Left lung (tissue), 4 donors: ENCODE measurements at regions not wholly inside any gene's neighbourhood (a gene's known extent, or its start where the extent isn't known, plus 50 kb on each side); places are given as distances from the start of the nearest gene placed in this dataset.

Experiments used
- ATAC-seq: fragments of 200-7000 bp; cut with Tn5 transposase; one replicate; pipeline ENCODE4 v1.9.1; 2020; ENCODE audit warnings: moderate library complexity
- DNase-seq, 4 donors: peaks; one replicate each; pipeline ENCODE4 v3.0.0-alpha.2; 2013 to 2020
- H3K27ac ChIP-seq, 2 donors: fragments of 200-600 bp; sonication (generic) in 1 of 2; one replicate each; pipeline versions ENCODE4 v1.5.0 to v1.8.0; 2020 to 2021
- H3K27me3 ChIP-seq, 2 donors: fragments of 200-600 bp; sonication (generic) in 1 of 2; one replicate each; pipeline versions ENCODE4 v1.5.0 to v1.8.0; 2020 to 2021
- H3K36me3 ChIP-seq, 2 donors: fragments of 200-600 bp; sonication (generic) in 1 of 2; one replicate each; pipeline versions ENCODE4 v1.5.0 to v1.8.0; 2020 to 2021
- H3K4me1 ChIP-seq, 2 donors: fragments of 200-600 bp; one replicate each; pipeline ENCODE4 v1.8.0; 2021
- H3K4me3 ChIP-seq, 2 donors: fragments of 200-600 bp; sonication (generic) in 1 of 2; one replicate each; pipeline versions ENCODE4 v1.5.0 to v1.8.0; 2020 to 2021; ENCODE audit warnings: mild to moderate bottlenecking in 1 of 2
- H3K9me3 ChIP-seq, 2 donors: fragments of 200-600 bp; sonication (generic) in 1 of 2; one replicate each; pipeline versions ENCODE4 v1.5.0 to v1.8.0; 2020 to 2021
- CTCF ChIP-seq, 2 donors: fragments of 200-600 bp; sonication (generic) in 1 of 2; IDR thresholded peaks; one replicate each; pipeline versions ENCODE4 v1.5.0 to v1.8.0; 2021; ENCODE audit warnings: antibody characterized with exemption in 2 of 2
- intact Hi-C, 2 donors: fragments of 100-400 bp; cut with DNase I; formaldehyde crosslinking; loops; one replicate each; pipeline versions ENCODE4 v1.11.2 to v1.14.2; 2022
- donor health status: DM: no; HTN: yes; CAD: no.
- donor health status: DM: no; HTN: no; CAD: no.

- H3K27me3 ChIP-seq: no peaks in the 10 kb centered on the region
- no peak for TF ChIP-seq CTCF (IDR thresholded peaks at IDR 0.05)
- H3K36me3 ChIP-seq: no peaks in the 10 kb centered on the region
- intact Hi-C loops: no loop called here
- no peaks in the 10 kb centered on the region for H3K9me3 ChIP-seq
- DNase-seq (no peak), ATAC-seq (no peak)
- H3K4me3 ChIP-seq: no peak overlapping the region
- H3K4me1 ChIP-seq: no peaks in the 10 kb centered on the region
- no peak overlapping the region for H3K27ac ChIP-seq
Observed at GRCh38 chr13:22422712-22423111, 751.8 kb downstream of the FGF9 start.

- intact Hi-C loops: no loop called here
- no peak for ATAC-seq
- TF ChIP-seq CTCF (IDR thresholded peaks at IDR 0.05): no peak
Observed at GRCh38 chr13:22423261-22423660, 752.4 kb downstream of the FGF9 start.

GRCh38 chr13:22425087-22425486 is 754.2 kb downstream of the FGF9 start:
- no peaks in the 10 kb centered on the region for H3K27me3 ChIP-seq
- TF ChIP-seq CTCF (IDR thresholded peaks at IDR 0.05): no peak
- H3K36me3 ChIP-seq: no peaks in the 10 kb centered on the region
- H3K9me3 ChIP-seq: peaks cover 0 to 5% of the 10 kb centered on the region in 2 donors
- ATAC-seq (no peak), DNase-seq (no peak)
- no peak overlapping the region for H3K27ac ChIP-seq
- intact Hi-C loops: no loop called here
- no peaks in the 10 kb centered on the region for H3K4me1 ChIP-seq
- no peak overlapping the region for H3K4me3 ChIP-seq

More at GRCh38 chr13:22423261-22423660, 752.4 kb downstream of the FGF9 start:
- H3K36me3 ChIP-seq: no peaks in the 10 kb centered on the region
- H3K4me3 ChIP-seq: no peak overlapping the region
- H3K4me1 ChIP-seq: no peaks in the 10 kb centered on the region
- H3K27me3 ChIP-seq: no peaks in the 10 kb centered on the region
- DNase-seq: no peak
- H3K9me3 ChIP-seq: no peaks in the 10 kb centered on the region
- H3K27ac ChIP-seq: no peak overlapping the region

DNA sequence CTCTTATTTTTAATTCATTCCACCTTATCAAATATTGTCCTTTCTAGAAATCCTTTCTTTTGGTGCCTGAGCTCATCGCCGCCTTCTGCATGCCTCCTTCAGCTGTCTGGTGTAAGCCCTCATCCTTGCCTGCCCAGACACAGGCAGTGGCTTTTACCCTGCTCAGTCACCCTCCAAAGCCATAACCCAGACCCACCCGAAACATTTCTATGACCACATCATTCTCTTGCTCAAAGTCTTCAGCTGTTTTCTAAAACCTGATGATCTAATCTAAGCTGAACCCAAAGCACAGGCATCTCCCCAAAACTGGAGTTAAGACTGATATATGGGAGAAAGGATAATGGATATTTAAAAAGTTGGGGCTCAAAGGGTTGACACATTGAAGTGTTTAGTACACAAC is 753.7 kb upstream of the SGCG start:
- H3K4me3 ChIP-seq: no peak overlapping the region
- no peak overlapping the region for H3K27ac ChIP-seq
- no peak for TF ChIP-seq CTCF (IDR thresholded peaks at IDR 0.05)
- no peak for DNase-seq
- H3K4me1 ChIP-seq: no peaks in the 10 kb centered on the region
- peaks cover 0 to 5% of the 10 kb centered on the region in 2 donors for H3K9me3 ChIP-seq
- H3K36me3 ChIP-seq: no peaks in the 10 kb centered on the region
- no peaks in the 10 kb centered on the region for H3K27me3 ChIP-seq
- ATAC-seq: no peak
- intact Hi-C loops: no loop called here

- ATAC-seq (no peak), DNase-seq (no peak)
- no peak overlapping the region for H3K4me3 ChIP-seq
- H3K27me3 ChIP-seq: no peaks in the 10 kb centered on the region
- intact Hi-C loops: no loop called here
- H3K9me3 ChIP-seq: peaks cover 0 to 5% of the 10 kb centered on the region in 2 donors
- no peak for TF ChIP-seq CTCF (IDR thresholded peaks at IDR 0.05)
- H3K27ac ChIP-seq: no peak overlapping the region
- no peaks in the 10 kb centered on the region for H3K4me1 ChIP-seq
- H3K36me3 ChIP-seq: no peaks in the 10 kb centered on the region
Observed at GRCh38 chr13:22427783-22428182, 753.0 kb upstream of the SGCG start.
